Endothelial cell of umbilical vein (primary cell): ENCODE measurements at regions not wholly inside any gene's neighbourhood (a gene's known extent, or its start where the extent isn't known, plus 50 kb on each side); places are given as distances from the start of the nearest gene placed in this dataset.

ENCODE experiments used
- BruUV-seq: library from RNA; stranded (reverse); fragments of 400-500 nt; replicated peaks from 2 replicates; lab custom pipeline; 2021; lab: Mats Ljungman, UMichigan
- CTCF ChIA-PET: fragments of 300-600, 350-600 bp; sonication (Branson Sonifier 250); formaldehyde crosslinking; loops from one replicate; lab custom pipeline; 2021; ENCODE audit warnings: antibody characterized with exemption, inconsistent platforms; lab: Charles Lee
- POLR2A ChIA-PET: fragments of 300-600, 350-600 bp; sonication (Branson Sonifier 250); formaldehyde crosslinking; loops from one replicate; lab custom pipeline; 2021; ENCODE audit warnings: antibody characterized with exemption, inconsistent platforms; lab: Charles Lee
- DNase-seq: peaks from one replicate; pipeline ENCODE4 v3.0.0-alpha.2; 2011; ENCODE audit warnings: low read depth, low spot score
- FAIRE-seq: peaks from 2 replicates; lab custom pipeline; 2011; peaks lifted over from hg19 to GRCh38; lab: Jason Lieb, UNC
- H2AFZ ChIP-seq: 2 replicates; pipeline ENCODE4 v1.6.0; 2012; ENCODE audit warnings: low read depth, low read length, control low read depth, inconsistent platforms
- H3K27ac ChIP-seq: 2 replicates; pipeline ENCODE4 v1.5.1; 2011; ENCODE audit warnings: low read depth, mild to moderate bottlenecking, control low read depth, low read length, moderate library complexity; ENCODE audit not compliant: insufficient read depth
- H3K27me3 ChIP-seq, 2 experiments: 2 replicates each; pipeline versions ENCODE4 v1.6.0 to v1.6.1; 2011; ENCODE audit warnings: low read length in 2 of 2, mixed read lengths in 1 of 2; ENCODE audit not compliant: control insufficient read depth in 2 of 2, insufficient read depth in 2 of 2
- H3K36me3 ChIP-seq, 2 experiments: 2 replicates in 1 of 2; 3 replicates in 1 of 2; pipeline ENCODE4 v1.5.1; 2011; ENCODE audit warnings: low read length in 2 of 2, mild to moderate bottlenecking in 1 of 2, moderate library complexity in 1 of 2; ENCODE audit not compliant: control insufficient read depth in 2 of 2, insufficient read depth in 2 of 2; ENCODE audit errors: extremely low read depth in 1 of 2
- H3K4me1 ChIP-seq: 3 replicates; pipeline ENCODE4 v1.5.1; 2011; ENCODE audit warnings: mild to moderate bottlenecking, low read length; ENCODE audit not compliant: control insufficient read depth, insufficient read depth; ENCODE audit errors: extremely low read depth
- H3K4me2 ChIP-seq: 2 replicates; pipeline ENCODE4 v1.6.1; 2011; ENCODE audit warnings: low read length, control low read depth, mixed read lengths; ENCODE audit not compliant: insufficient read depth
- H3K4me3 ChIP-seq, 3 experiments: fragments of 200-600 bp in 1 of 3; sonication (generic), shearing (Covaris generic) in 1 of 3; replicated peaks in 1 of 3; 2 replicates each; pipeline ENCODE4 v1.5.1; 2011 to 2016; ENCODE audit warnings: control low read depth in 3 of 3, low read length in 3 of 3, mild to moderate bottlenecking in 2 of 3, inconsistent platforms in 1 of 3, low read depth in 1 of 3, moderate library complexity in 1 of 3; ENCODE audit not compliant: insufficient read depth in 1 of 3
- H3K79me2 ChIP-seq: 2 replicates; pipeline ENCODE4 v1.6.0; 2012; ENCODE audit warnings: low read length, inconsistent platforms; ENCODE audit not compliant: control insufficient read depth, insufficient read depth
- H3K9ac ChIP-seq: replicated peaks from 2 replicates; pipeline ENCODE3; 2011; ENCODE audit warnings: low read length, control low read depth; ENCODE audit not compliant: insufficient read depth; ENCODE audit errors: extremely low read depth
- H3K9me1 ChIP-seq: replicated peaks from 3 replicates; pipeline ENCODE4 v1.6.0; 2011; ENCODE audit warnings: mild to moderate bottlenecking, low read length; ENCODE audit not compliant: control insufficient read depth, insufficient read depth; ENCODE audit errors: extremely low read depth
- H3K9me3 ChIP-seq: replicated peaks from 2 replicates; pipeline ENCODE4 v1.5.1; 2012; ENCODE audit warnings: low read length, inconsistent platforms; ENCODE audit not compliant: control insufficient read depth, insufficient read depth
- H4K20me1 ChIP-seq: replicated peaks from 2 replicates; pipeline ENCODE3; 2011; ENCODE audit warnings: mild to moderate bottlenecking, low read length; ENCODE audit not compliant: control insufficient read depth, insufficient read depth; ENCODE audit errors: extremely low read depth
- CTCF ChIP-seq, 2 donors: IDR thresholded peaks; 1 replicate in 1 of 2; 2 replicates in 1 of 2; pipeline ENCODE4 v1.5.1; 2011; ENCODE audit warnings: low read length in 2 of 2, mild to moderate bottlenecking in 2 of 2, moderate library complexity in 2 of 2, control low read depth in 1 of 2, inconsistent platforms in 1 of 2, low read depth in 1 of 2; ENCODE audit not compliant: insufficient read depth in 1 of 2; ENCODE audit errors: extremely low read depth in 1 of 2
- EZH2 ChIP-seq: IDR thresholded peaks from 2 replicates; pipeline ENCODE4 v1.6.1; 2012; ENCODE audit warnings: borderline replicate concordance, low read depth, mild to moderate bottlenecking, moderate library complexity, low read length, inconsistent platforms; ENCODE audit not compliant: severe bottlenecking
- FOS ChIP-seq: IDR thresholded peaks from 2 replicates; pipeline ENCODE4 v1.6.1; 2011; ENCODE audit warnings: mild to moderate bottlenecking, low read length, moderate library complexity, borderline replicate concordance; ENCODE audit not compliant: insufficient read depth
- GATA2 ChIP-seq: IDR thresholded peaks from 2 replicates; pipeline ENCODE4 v1.7.0; 2011; ENCODE audit warnings: low read depth, mild to moderate bottlenecking, moderate library complexity, mixed read lengths, low read length; ENCODE audit not compliant: insufficient read length, insufficient read depth
- JUN ChIP-seq: IDR thresholded peaks from 2 replicates; pipeline ENCODE4 v1.6.1; 2011; ENCODE audit warnings: borderline replicate concordance, low read depth; ENCODE audit not compliant: insufficient read length, insufficient read depth
- MAX ChIP-seq: IDR thresholded peaks from 2 replicates; pipeline ENCODE4 v1.6.1; 2011; ENCODE audit not compliant: insufficient read depth, insufficient read length
- MYC ChIP-seq: IDR thresholded peaks from one replicate; pipeline ENCODE4 v1.6.1; 2011; ENCODE audit warnings: mild to moderate bottlenecking, low read depth, low read length
- POLR2A ChIP-seq: IDR thresholded peaks from 2 replicates; pipeline ENCODE4 v1.6.1; 2012; ENCODE audit warnings: low read depth, mild to moderate bottlenecking, control low read depth, low read length
- POLR2AphosphoS5 ChIP-seq: IDR thresholded peaks from 2 replicates; pipeline ENCODE4 v1.6.1; 2012; ENCODE audit warnings: low read depth, mild to moderate bottlenecking, control low read depth, low read length, moderate library complexity; ENCODE audit not compliant: insufficient read depth
- dilution Hi-C: fragments of 300-500 bp; cut with MboI; formaldehyde crosslinking; loops from one replicate; pipeline ENCODE4 v1.15.0; 2019; ENCODE audit warnings: low sequenced_read_pairs; ENCODE audit not compliant: extremely low pct_ligation_motif_present
- intact Hi-C: fragments of 100-400 bp; cut with micrococcal nuclease; formaldehyde crosslinking; loops from one replicate; pipeline ENCODE4 v1.10.0; 2022

- no peaks in the 10 kb centered on the region for H3K9me1 ChIP-seq
- H3K27ac ChIP-seq, result no peak overlapping the region
- no peaks in the 10 kb centered on the region for H3K27me3 ChIP-seq
- ChIA-PET CTCF (no interaction called here), POLR2A (no interaction called here)
- no peaks in the 10 kb centered on the region for H3K9me3 ChIP-seq
- no peaks in the 10 kb centered on the region for H3K36me3 ChIP-seq
- FAIRE-seq (no peak), DNase-seq (no peak)
- H4K20me1 ChIP-seq, result no peaks in the 10 kb centered on the region
- BruUV-seq, result no TSS peak
- no peak overlapping the region for H2AFZ ChIP-seq
- intact Hi-C loops (no loop called here), dilution Hi-C loops (no loop called here)
- H3K9ac ChIP-seq, result no peak overlapping the region
- no peaks in the 10 kb centered on the region for H3K79me2 ChIP-seq
- TF ChIP-seq CTCF (IDR thresholded peaks at IDR 0.05; ENCODE audit: extremely low read depth in 1 of 2, insufficient read depth in 1 of 2, low read depth in 1 of 2, low read length in 2 of 2), result no peak
- no peak for TF ChIP-seq EZH2
- TF ChIP-seq FOS, result no peak
- no peak for TF ChIP-seq MYC
- TF ChIP-seq MAX, result no peak
- no peak for TF ChIP-seq JUN
- TF ChIP-seq POLR2AphosphoS5, result no peak
- TF ChIP-seq POLR2A, result no peak
- TF ChIP-seq GATA2, result no peak
- no peaks in the 10 kb centered on the region for H3K4me1 ChIP-seq
- H3K4me2 ChIP-seq, result no peak overlapping the region
- no peak overlapping the region for H3K4me3 ChIP-seq
Measured at GRCh38 chr16:54421220-54421619, 134.6 kb upstream of the IRX3 start.
